ENCODE measurements at regions not wholly inside any gene's neighbourhood (a gene's known extent, or its start where the extent isn't known, plus 50 kb on each side); places are given as distances from the start of the nearest gene placed in this dataset.
"Not testable (repeated sequence)": the region's sequence is repeated elsewhere in the genome, so short reads cannot be mapped to it uniquely, and the experiment has no call there.

GRCh38 chr3:157857440-157857839 lies 248.8 kb downstream of the SHOX2 start:
- Histone ChIP-seq H3K27me3 (ENCODE audit: control insufficient read depth in 1 of 2, insufficient read depth in 2 of 2, low read length in 1 of 2) (no peaks in the 10 kb centered on the region), H3K36me3 (ENCODE audit: control insufficient read depth in 1 of 2, insufficient read depth in 2 of 2, low read length in 1 of 2) (no peaks in the 10 kb centered on the region), H3K9me3 (ENCODE audit: control insufficient read depth, low read length) (no peaks in the 10 kb centered on the region), H3K27ac (ENCODE audit: low read depth in 1 of 2, low read length in 2 of 2) (no peak overlapping the region), H3K4me1 (ENCODE audit: control insufficient read depth in 1 of 2, insufficient read depth in 2 of 2, low read length in 2 of 2) (peaks cover 0 to 2% of the 10 kb centered on the region in 2 donors), H3K4me3 (ENCODE audit: low read length in 2 of 2) (no peak overlapping the region)
- 15 to 26% methylated on average over 5 of the region's 5 CpGs for WGBS, 2 donors
- ATAC-seq (ENCODE audit: low FRiP score) (no peak), DNase-seq (no peak)
- intact Hi-C loops (cut with DNase I) = no loop called here

DNA sequence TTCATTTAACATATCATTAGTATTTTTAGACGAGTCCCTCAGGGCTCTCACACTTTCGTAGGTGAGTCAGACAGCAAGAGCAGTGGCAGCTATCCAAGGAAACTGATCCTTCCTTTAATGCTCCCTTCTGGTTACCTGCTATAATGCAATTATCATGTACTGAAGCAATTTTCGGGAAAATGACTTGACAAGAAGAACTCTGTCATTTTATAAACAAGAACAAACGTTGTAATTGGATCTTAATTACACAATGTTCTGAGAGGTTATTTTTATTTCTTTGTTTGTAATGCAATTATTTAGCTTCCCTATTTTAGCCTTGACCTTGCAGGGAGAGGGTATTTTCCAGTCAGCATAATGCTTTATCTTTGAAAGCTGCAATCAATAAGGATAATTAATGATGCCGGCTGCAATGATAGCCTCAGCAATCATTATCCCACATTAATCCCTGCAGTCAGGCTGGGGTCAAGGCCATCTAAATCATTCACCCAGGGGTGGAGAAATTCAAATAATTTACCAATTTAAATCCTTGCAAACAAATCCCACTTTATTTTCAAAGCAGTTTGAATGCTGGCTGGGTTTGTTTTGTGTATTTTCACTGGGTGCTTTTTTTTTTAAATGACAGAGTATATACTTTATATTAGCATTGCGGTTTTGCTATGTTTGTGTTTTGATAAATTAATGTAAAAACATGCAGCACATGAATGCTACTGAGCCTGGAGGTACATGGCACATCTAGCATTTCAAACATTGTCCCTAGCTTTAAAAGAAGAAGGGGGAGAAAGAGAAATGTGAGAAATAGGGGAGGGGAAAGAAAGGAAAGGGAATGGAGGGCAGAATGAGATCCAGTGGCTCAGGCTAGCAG lies 249.9 kb downstream of the SHOX2 start:
- ATAC-seq (ENCODE audit: low FRiP score) (no peak), DNase-seq (no peak)
- intact Hi-C loops (cut with DNase I) = no loop called here
- Histone ChIP-seq H3K27ac (ENCODE audit: low read depth in 1 of 2, low read length in 2 of 2) (no peak overlapping the region), H3K27me3 (ENCODE audit: control insufficient read depth in 1 of 2, insufficient read depth in 2 of 2, low read length in 1 of 2) (no peaks in the 10 kb centered on the region), H3K4me1 (ENCODE audit: control insufficient read depth in 1 of 2, insufficient read depth in 2 of 2, low read length in 2 of 2) (peaks cover 0 to 2% of the 10 kb centered on the region in 2 donors), H3K4me3 (ENCODE audit: low read length in 2 of 2) (no peak overlapping the region), H3K9me3 (ENCODE audit: control insufficient read depth, low read length) (no peaks in the 10 kb centered on the region), H3K36me3 (ENCODE audit: control insufficient read depth in 1 of 2, insufficient read depth in 2 of 2, low read length in 1 of 2) (no peaks in the 10 kb centered on the region)
- WGBS, 2 donors = 53 to 56% methylated on average over 6 of the region's 6 CpGs

GRCh38 chr3:157845839-157846238 lies 260.4 kb downstream of the SHOX2 start:
- 90 to 92% methylated on average over 7 of the region's 7 CpGs for WGBS, 2 donors
- H3K4me1 ChIP-seq (ENCODE audit: control insufficient read depth in 1 of 2, insufficient read depth in 2 of 2, low read length in 2 of 2); H3K4me3 ChIP-seq (ENCODE audit: low read length in 2 of 2); H3K27ac ChIP-seq (ENCODE audit: low read depth in 1 of 2, low read length in 2 of 2); H3K36me3 ChIP-seq (ENCODE audit: control insufficient read depth in 1 of 2, insufficient read depth in 2 of 2, low read length in 1 of 2); H3K9me3 ChIP-seq (ENCODE audit: control insufficient read depth, low read length); DNase-seq; H3K27me3 ChIP-seq (ENCODE audit: control insufficient read depth in 1 of 2, insufficient read depth in 2 of 2, low read length in 1 of 2); ATAC-seq (ENCODE audit: low FRiP score); intact Hi-C loops (cut with DNase I): not testable (repeated sequence)

DNA sequence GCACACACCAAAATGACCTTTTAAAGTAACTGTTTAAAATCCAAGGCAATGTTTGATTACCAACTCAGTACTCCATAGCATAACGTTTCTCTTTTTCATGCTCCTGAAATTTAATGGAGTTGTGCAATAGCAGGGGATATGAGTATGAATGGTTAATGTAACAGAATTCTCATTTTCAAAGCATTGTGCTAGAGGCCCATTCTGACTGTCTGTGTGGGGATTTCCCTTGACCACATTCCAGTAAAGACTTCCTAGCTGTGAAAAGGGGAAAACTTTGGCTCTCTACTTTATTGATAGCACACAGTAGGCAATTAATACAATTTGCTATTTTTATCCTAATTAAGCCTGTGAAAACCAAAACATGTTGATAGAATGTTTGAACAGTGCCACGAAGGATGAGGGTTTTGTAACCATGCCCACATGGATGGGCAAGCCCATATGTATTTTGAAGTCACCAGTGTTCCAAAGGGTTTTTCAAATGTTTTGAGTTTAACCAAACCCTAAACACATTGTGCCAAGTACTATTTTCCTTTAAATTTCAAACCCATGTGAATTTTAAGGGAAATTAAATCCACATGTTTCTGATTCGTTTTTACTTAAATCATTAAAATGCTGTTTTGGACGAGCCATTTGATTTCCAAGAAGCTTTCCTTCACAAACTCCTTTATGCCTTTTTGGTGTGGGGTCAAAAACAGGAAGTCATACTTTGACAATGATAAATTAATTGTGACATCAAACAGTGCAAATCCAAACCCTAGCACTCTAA lies 261.2 kb downstream of the SHOX2 start:
- H3K27ac ChIP-seq (ENCODE audit: low read depth in 1 of 2, low read length in 2 of 2) = no peak overlapping the region
- no peaks in the 10 kb centered on the region for H3K4me1 ChIP-seq (ENCODE audit: control insufficient read depth in 1 of 2, insufficient read depth in 2 of 2, low read length in 2 of 2)
- ATAC-seq (ENCODE audit: low FRiP score) (no peak), DNase-seq (no peak)
- H3K36me3 ChIP-seq (ENCODE audit: control insufficient read depth in 1 of 2, insufficient read depth in 2 of 2, low read length in 1 of 2) = no peaks in the 10 kb centered on the region
- WGBS, 2 donors = 45 to 60% methylated on average over 4 of the region's 4 CpGs
- intact Hi-C loops (cut with DNase I) = no loop called here
- H3K27me3 ChIP-seq (ENCODE audit: control insufficient read depth in 1 of 2, insufficient read depth in 2 of 2, low read length in 1 of 2) = no peaks in the 10 kb centered on the region
- no peak overlapping the region for H3K4me3 ChIP-seq (ENCODE audit: low read length in 2 of 2)
- H3K9me3 ChIP-seq (ENCODE audit: control insufficient read depth, low read length) = no peaks in the 10 kb centered on the region

DNA sequence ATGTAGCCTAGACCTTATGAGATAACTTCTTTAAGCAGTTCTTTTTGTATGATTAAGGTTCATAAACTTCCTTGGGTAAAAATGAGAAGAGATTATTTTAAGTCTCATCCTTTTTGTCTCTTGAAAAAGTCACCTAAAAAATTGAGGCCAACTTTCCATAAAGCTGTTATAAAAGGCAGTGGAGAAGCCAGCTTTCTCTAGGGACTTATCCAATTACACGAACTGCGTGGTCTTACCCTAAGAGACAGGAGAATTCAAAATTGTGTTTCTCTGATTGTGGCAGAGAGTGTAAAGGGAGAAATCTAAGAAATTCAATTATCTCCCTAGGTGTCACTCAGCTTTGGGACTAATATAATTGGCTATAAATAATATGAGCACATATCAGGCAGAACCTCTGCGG lies 262.0 kb downstream of the SHOX2 start:
- DNase-seq = no peak
- no peak for ATAC-seq (ENCODE audit: low FRiP score)
- Histone ChIP-seq H3K9me3 (ENCODE audit: control insufficient read depth, low read length) (no peaks in the 10 kb centered on the region), H3K4me1 (ENCODE audit: control insufficient read depth in 1 of 2, insufficient read depth in 2 of 2, low read length in 2 of 2) (no peaks in the 10 kb centered on the region), H3K27ac (ENCODE audit: low read depth in 1 of 2, low read length in 2 of 2) (no peak overlapping the region), H3K4me3 (ENCODE audit: low read length in 2 of 2) (no peak overlapping the region), H3K36me3 (ENCODE audit: control insufficient read depth in 1 of 2, insufficient read depth in 2 of 2, low read length in 1 of 2) (no peaks in the 10 kb centered on the region), H3K27me3 (ENCODE audit: control insufficient read depth in 1 of 2, insufficient read depth in 2 of 2, low read length in 1 of 2) (no peaks in the 10 kb centered on the region)
- 76 to 86% methylated on average over 3 of the region's 3 CpGs for WGBS, 2 donors
- intact Hi-C loops (cut with DNase I) = no loop called here

DNA sequence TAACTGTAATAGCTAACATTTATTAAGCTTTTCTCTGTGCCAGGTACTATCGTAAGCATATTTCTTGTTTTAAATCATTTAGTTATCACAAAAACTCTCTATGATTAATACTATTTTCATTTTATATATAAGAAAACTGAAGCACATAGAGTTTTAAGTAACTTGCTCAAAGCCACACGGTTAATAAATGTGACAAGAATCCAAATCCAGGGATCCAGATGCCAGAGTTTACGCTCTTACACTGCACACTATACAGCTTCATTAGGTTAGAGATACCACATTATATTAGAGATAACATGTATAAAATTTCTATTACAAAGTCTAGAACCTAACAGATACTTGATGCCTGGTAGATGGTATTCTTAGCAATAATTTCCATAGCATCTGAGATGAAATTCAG lies 265.2 kb downstream of the SHOX2 start:
- H3K4me1 ChIP-seq (ENCODE audit: control insufficient read depth in 1 of 2, insufficient read depth in 2 of 2, low read length in 2 of 2) = no peaks in the 10 kb centered on the region
- no peak for ATAC-seq (ENCODE audit: low FRiP score)
- no peak overlapping the region for H3K27ac ChIP-seq (ENCODE audit: low read depth in 1 of 2, low read length in 2 of 2)
- no peak overlapping the region for H3K4me3 ChIP-seq (ENCODE audit: low read length in 2 of 2)
- H3K27me3 ChIP-seq (ENCODE audit: control insufficient read depth in 1 of 2, insufficient read depth in 2 of 2, low read length in 1 of 2) = no peaks in the 10 kb centered on the region
- H3K36me3 ChIP-seq (ENCODE audit: control insufficient read depth in 1 of 2, insufficient read depth in 2 of 2, low read length in 1 of 2) = no peaks in the 10 kb centered on the region
- 63 to 83% methylated on average over 3 of the region's 3 CpGs for WGBS, 2 donors
- DNase-seq = no peak
- intact Hi-C loops (cut with DNase I) = no loop called here
- no peaks in the 10 kb centered on the region for H3K9me3 ChIP-seq (ENCODE audit: control insufficient read depth, low read length)

- intact Hi-C loops (cut with DNase I) = no loop called here
- H3K9me3 ChIP-seq (ENCODE audit: control insufficient read depth, low read length) = no peaks in the 10 kb centered on the region
- H3K4me3 ChIP-seq (ENCODE audit: low read length in 2 of 2) = no peak overlapping the region
- no peaks in the 10 kb centered on the region for H3K27me3 ChIP-seq (ENCODE audit: control insufficient read depth in 1 of 2, insufficient read depth in 2 of 2, low read length in 1 of 2)
- no peaks in the 10 kb centered on the region for H3K4me1 ChIP-seq (ENCODE audit: control insufficient read depth in 1 of 2, insufficient read depth in 2 of 2, low read length in 2 of 2)
- H3K27ac ChIP-seq (ENCODE audit: low read depth in 1 of 2, low read length in 2 of 2) = no peak overlapping the region
- DNase-seq = no peak
- no peak for ATAC-seq (ENCODE audit: low FRiP score)
- 69 to 70% methylated on average over 2 of the region's 2 CpGs for WGBS, 2 donors
- no peaks in the 10 kb centered on the region for H3K36me3 ChIP-seq (ENCODE audit: control insufficient read depth in 1 of 2, insufficient read depth in 2 of 2, low read length in 1 of 2)
These were observed 265.7 kb downstream of the SHOX2 start for GRCh38 chr3:157840564-157840963.

DNA sequence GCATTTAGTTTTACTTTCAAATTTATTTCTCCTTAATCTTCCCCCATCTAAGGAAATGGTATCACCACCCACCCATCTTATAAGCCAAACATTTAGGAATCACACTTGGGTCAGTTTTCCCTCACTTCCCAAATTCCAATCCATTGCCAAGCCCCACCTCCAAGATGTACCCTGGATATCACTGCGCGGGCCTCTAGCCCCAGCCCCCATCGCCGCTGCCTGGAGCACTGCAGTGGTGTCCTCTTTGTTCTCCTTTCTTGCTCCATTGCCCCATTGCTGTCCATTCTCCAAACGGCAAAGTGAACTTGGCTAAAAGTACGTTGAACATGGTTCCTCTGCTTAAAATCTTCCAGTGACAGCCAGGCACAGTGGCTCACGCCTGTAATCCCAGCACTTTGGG lies 267.8 kb downstream of the SHOX2 start:
- no peak overlapping the region for H3K27ac ChIP-seq (ENCODE audit: low read depth in 1 of 2, low read length in 2 of 2)
- ATAC-seq (ENCODE audit: low FRiP score) (no peak), DNase-seq (no peak)
- peaks cover 0 to 1% of the 10 kb centered on the region in 2 donors for H3K4me1 ChIP-seq (ENCODE audit: control insufficient read depth in 1 of 2, insufficient read depth in 2 of 2, low read length in 2 of 2)
- H3K9me3 ChIP-seq (ENCODE audit: control insufficient read depth, low read length) = no peaks in the 10 kb centered on the region
- WGBS, 2 donors = 90 to 91% methylated on average over 7 of the region's 7 CpGs
- intact Hi-C loops (cut with DNase I) = no loop called here
- no peak overlapping the region for H3K4me3 ChIP-seq (ENCODE audit: low read length in 2 of 2)
- H3K36me3 ChIP-seq (ENCODE audit: control insufficient read depth in 1 of 2, insufficient read depth in 2 of 2, low read length in 1 of 2) = no peaks in the 10 kb centered on the region
- no peaks in the 10 kb centered on the region for H3K27me3 ChIP-seq (ENCODE audit: control insufficient read depth in 1 of 2, insufficient read depth in 2 of 2, low read length in 1 of 2)

- intact Hi-C loops (cut with DNase I) = no loop called here
- H3K27ac ChIP-seq (ENCODE audit: low read depth in 1 of 2, low read length in 2 of 2) = no peak overlapping the region
- peaks cover 0 to 1% of the 10 kb centered on the region in 2 donors for H3K4me1 ChIP-seq (ENCODE audit: control insufficient read depth in 1 of 2, insufficient read depth in 2 of 2, low read length in 2 of 2)
- WGBS, 2 donors = 93 to 95% methylated on average over 1 of the region's 1 CpG
- H3K36me3 ChIP-seq (ENCODE audit: control insufficient read depth in 1 of 2, insufficient read depth in 2 of 2, low read length in 1 of 2) = no peaks in the 10 kb centered on the region
- no peaks in the 10 kb centered on the region for H3K9me3 ChIP-seq (ENCODE audit: control insufficient read depth, low read length)
- no peak overlapping the region for H3K4me3 ChIP-seq (ENCODE audit: low read length in 2 of 2)
- no peaks in the 10 kb centered on the region for H3K27me3 ChIP-seq (ENCODE audit: control insufficient read depth in 1 of 2, insufficient read depth in 2 of 2, low read length in 1 of 2)
- DNase-seq = no peak
- ATAC-seq (ENCODE audit: low FRiP score) = no peak
These were observed 268.9 kb downstream of the SHOX2 start for GRCh38 chr3:157837336-157837735.

Measured in aorta (tissue), 5 donors.